ENCODE measurements at regions not wholly inside any gene's neighbourhood (a gene's known extent, or its start where the extent isn't known, plus 50 kb on each side); places are given as distances from the start of the nearest gene placed in this dataset.

DNA sequence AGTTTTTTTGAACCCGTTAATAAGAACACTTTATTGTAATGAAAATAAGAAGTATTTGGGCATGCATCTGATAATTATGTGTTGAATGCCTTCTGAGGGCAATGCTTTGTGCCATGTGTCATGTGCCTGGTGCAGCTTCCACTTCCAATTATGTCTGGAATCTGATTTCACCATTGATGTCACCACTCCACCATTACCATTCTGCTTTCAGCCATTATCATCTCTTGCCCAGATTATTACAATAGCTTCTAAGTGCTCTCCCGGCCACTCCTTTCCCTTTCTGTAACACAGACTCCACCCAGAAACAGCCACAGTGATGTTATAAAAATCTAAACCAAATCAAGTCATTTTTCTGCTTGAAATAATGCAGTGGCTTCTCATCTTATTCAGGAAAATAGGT, 171.7 kb downstream of the C9orf152 start:
- TF ChIP-seq, protein P1, sequence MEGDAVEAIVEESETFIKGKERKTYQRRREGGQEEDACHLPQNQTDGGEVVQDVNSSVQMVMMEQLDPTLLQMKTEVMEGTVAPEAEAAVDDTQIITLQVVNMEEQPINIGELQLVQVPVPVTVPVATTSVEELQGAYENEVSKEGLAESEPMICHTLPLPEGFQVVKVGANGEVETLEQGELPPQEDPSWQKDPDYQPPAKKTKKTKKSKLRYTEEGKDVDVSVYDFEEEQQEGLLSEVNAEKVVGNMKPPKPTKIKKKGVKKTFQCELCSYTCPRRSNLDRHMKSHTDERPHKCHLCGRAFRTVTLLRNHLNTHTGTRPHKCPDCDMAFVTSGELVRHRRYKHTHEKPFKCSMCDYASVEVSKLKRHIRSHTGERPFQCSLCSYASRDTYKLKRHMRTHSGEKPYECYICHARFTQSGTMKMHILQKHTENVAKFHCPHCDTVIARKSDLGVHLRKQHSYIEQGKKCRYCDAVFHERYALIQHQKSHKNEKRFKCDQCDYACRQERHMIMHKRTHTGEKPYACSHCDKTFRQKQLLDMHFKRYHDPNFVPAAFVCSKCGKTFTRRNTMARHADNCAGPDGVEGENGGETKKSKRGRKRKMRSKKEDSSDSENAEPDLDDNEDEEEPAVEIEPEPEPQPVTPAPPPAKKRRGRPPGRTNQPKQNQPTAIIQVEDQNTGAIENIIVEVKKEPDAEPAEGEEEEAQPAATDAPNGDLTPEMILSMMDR (conservative IDR thresholded peaks at IDR 0.05; ENCODE audit: low read depth, low read length), result no peak
- TF ChIP-seq EZH2 (IDR thresholded peaks at IDR 0.05; ENCODE audit: low read length, unreplicated experiment) (no peak), EZH2phosphoT487 (IDR thresholded peaks at IDR 0.05; ENCODE audit: borderline replicate concordance, low read length) (no peak)

All from PC-3 (cell line).